Ishikawa (cell line): ENCODE measurements at regions not wholly inside any gene's neighbourhood (a gene's known extent, or its start where the extent isn't known, plus 50 kb on each side); places are given as distances from the start of the nearest gene placed in this dataset.

Experiments
- CEBPB ChIP-seq: IDR thresholded peaks from 2 replicates; pipeline ENCODE4 v1.6.1; 2012
- CREB1 ChIP-seq: IDR thresholded peaks from 2 replicates; pipeline ENCODE4 v1.6.1; 2012; ENCODE audit warnings: low read depth
- EGR1 ChIP-seq: IDR thresholded peaks from 2 replicates; pipeline ENCODE4 v1.6.1; 2012
- EP300 ChIP-seq: IDR thresholded peaks from 2 replicates; pipeline ENCODE4 v1.6.1; 2012; ENCODE audit warnings: borderline replicate concordance
- FOXM1 ChIP-seq: IDR thresholded peaks from 2 replicates; pipeline ENCODE4 v1.6.1; 2012; ENCODE audit warnings: low read depth, borderline replicate concordance
- MAX ChIP-seq: IDR thresholded peaks from 2 replicates; pipeline ENCODE4 v1.6.1; 2012
- NFIC ChIP-seq: IDR thresholded peaks from 2 replicates; pipeline ENCODE4 v1.6.1; 2012
- RAD21 ChIP-seq: IDR thresholded peaks from 2 replicates; pipeline ENCODE4 v1.6.1; 2012; ENCODE audit warnings: low read depth
- REST ChIP-seq: IDR thresholded peaks from 2 replicates; pipeline ENCODE4 v1.6.1; 2012; ENCODE audit warnings: low read depth, mild to moderate bottlenecking
- TAF1 ChIP-seq: IDR thresholded peaks from 2 replicates; pipeline ENCODE4 v1.6.1; 2012; ENCODE audit warnings: low read depth, mild to moderate bottlenecking
- TCF12 ChIP-seq: IDR thresholded peaks from 2 replicates; pipeline ENCODE4 v1.6.1; 2012; ENCODE audit warnings: low read depth
- TEAD4 ChIP-seq: IDR thresholded peaks from 2 replicates; pipeline ENCODE4 v1.6.1; 2012
- USF1 ChIP-seq: IDR thresholded peaks from 2 replicates; pipeline ENCODE4 v1.6.1; 2012
- YY1 ChIP-seq: IDR thresholded peaks from 2 replicates; pipeline ENCODE4 v1.6.1; 2012; ENCODE audit warnings: low read depth
- ZBTB7A ChIP-seq: IDR thresholded peaks from 2 replicates; pipeline ENCODE4 v1.6.1; 2012; ENCODE audit warnings: low read depth

- TF ChIP-seq TCF12 (no peak), CREB1 (no peak), NFIC (no peak), FOXM1 (no peak), MAX (no peak), EGR1 (no peak), RAD21 (no peak), ZBTB7A (no peak), TAF1 (no peak), EP300 (no peak), TEAD4 (no peak), YY1 (no peak), REST (no peak), USF1 (no peak), CEBPB (no peak)
These were observed 100.0 kb upstream of the ARHGAP5 start for GRCh38 chr14:31977001-31977556.

GRCh38 chr14:31978423-31978822, 98.7 kb upstream of the ARHGAP5 start:
- TF ChIP-seq TCF12, result no peak
- no peak for TF ChIP-seq NFIC
- no peak for TF ChIP-seq YY1
- TF ChIP-seq MAX, result no peak
- TF ChIP-seq FOXM1, result no peak

GRCh38 chr14:31982642-31983041, 94.5 kb upstream of the ARHGAP5 start:
- no peak for TF ChIP-seq TAF1
- no peak for TF ChIP-seq EP300
- TF ChIP-seq NFIC, result no peak
- TF ChIP-seq REST, result no peak
- TF ChIP-seq TCF12, result no peak
- no peak for TF ChIP-seq CREB1
- no peak for TF ChIP-seq EGR1
- TF ChIP-seq USF1, result no peak
- TF ChIP-seq MAX, result no peak
- no peak for TF ChIP-seq CEBPB
- no peak for TF ChIP-seq TEAD4
- TF ChIP-seq FOXM1, result no peak
- no peak for TF ChIP-seq ZBTB7A
- TF ChIP-seq RAD21, result no peak
- TF ChIP-seq YY1, result no peak

GRCh38 chr14:31986405-31986804, 90.7 kb upstream of the ARHGAP5 start:
- TF ChIP-seq MAX, result no peak
- no peak for TF ChIP-seq TCF12
- no peak for TF ChIP-seq EGR1
- no peak for TF ChIP-seq TAF1
- no peak for TF ChIP-seq RAD21
- TF ChIP-seq NFIC, result no peak
- TF ChIP-seq ZBTB7A, result no peak
- no peak for TF ChIP-seq CREB1
- no peak for TF ChIP-seq TEAD4
- TF ChIP-seq FOXM1, result no peak
- no peak for TF ChIP-seq USF1
- no peak for TF ChIP-seq YY1
- no peak for TF ChIP-seq REST
- no peak for TF ChIP-seq CEBPB
